HG03066 (cell line): ENCODE measurements at regions not wholly inside any gene's neighbourhood (a gene's known extent, or its start where the extent isn't known, plus 50 kb on each side); places are given as distances from the start of the nearest gene placed in this dataset.

ENCODE experiments used
- ATAC-seq: cut with Tn5 transposase; IDR thresholded peaks from one replicate; pipeline ENCODE4 v1.9.1; 2021; ENCODE audit warnings: low read depth; ENCODE audit not compliant: unreplicated experiment

DNA sequence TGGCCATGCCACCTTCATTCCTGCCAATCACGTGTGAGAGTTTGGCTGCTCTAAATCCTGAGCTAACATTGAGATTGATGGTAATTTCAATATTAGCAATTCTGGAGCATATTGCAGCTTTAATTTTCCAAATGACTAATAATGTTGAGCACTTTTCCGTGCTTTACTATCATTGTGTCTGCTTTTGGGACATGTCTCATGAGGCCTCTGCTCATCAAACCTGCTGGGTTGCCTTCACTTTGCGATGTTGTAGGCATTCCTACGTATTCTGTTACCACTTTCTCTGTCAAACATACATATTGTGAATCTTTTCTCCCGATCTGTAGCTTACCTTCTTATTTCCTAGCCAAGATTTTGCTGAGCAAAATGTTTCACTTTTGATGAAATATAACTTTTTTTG, 466.6 kb downstream of the GALR1 start:
- ATAC-seq: no peak

DNA sequence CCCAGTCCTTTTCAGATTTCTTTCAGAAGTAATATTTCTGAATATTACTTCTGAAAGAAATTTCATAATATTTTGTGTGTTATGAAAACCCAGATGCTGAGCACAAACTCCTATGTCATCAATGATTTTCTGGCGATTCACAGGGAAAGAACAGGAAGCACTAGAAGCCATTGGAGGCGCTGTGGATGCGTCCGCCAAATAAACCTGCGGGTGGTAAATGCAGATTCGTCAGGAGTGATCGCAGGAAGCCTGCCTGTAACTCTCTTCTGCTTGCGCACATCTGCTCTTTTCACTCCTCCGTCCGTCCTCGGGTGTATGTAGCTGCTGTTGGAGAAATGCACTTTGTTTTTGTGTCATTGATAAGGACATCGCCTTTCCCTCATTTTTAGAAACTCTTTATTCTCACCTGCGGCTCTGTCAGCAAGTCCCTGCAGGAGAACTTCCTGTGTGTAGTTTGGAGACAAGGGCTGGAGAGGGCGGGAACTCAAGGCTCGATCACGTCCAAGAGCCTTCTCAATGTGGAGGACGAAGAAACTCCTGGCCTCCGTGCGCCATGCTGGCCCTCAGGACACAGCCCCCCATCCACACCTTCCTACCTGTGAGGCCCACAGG, 483.8 kb downstream of the GALR1 start:
- no peak for ATAC-seq

DNA sequence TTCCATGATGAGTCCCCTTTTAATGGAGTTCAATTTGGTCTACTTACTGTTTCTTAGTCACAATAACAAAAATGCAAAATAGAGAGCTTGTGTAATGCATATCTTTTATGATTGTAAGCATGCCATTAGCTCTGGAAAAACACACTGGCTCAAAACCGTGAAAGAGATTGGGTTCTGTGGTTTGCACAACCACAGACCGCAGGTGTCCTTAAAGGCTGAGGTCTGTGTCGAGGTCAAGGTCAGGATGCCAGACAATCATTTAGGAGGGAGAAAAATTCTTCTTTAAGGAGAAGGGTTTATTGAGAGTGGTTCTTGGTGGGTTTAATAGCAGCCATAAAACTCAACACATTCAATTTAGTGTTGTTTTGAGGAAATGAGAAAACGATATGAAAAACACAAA, 487.2 kb downstream of the GALR1 start:
- no peak for ATAC-seq

DNA sequence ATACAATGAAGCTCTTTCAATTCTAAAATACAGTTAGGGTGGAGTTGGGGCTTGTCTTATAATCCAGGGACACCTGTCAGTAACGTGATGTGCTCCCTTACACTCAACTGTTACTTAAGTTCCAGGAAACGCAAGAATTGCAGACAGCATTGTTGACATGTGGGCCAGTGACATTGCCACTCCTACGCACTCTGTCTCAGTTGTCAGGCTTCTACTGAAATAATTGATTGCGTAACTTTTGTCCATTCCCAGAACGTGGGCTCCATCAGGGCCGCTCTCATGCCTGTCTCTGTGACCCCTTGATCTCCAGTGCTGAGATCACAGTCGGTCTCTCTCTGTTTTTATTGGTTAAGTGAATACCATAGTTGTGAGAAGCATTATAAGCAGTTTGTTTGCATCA, 487.8 kb downstream of the GALR1 start:
- no peak for ATAC-seq

DNA sequence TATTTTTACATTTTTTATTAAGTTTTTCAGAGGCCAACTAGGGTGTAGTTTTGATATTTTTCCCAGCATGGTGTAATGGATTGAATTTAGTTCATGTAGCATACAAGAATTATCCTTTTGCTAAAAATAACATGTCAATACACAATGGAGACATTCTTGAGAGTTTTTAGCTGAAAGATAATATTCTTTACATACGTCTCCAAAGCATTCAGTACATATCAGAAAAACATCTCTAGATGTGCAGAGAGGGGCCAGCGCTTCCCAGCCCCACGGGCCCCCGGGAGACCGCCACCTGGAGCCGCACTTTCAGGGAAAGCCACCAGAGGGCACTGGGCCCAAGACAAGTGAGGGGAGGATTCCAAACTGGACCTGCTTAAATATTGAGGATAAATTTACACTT, 499.4 kb downstream of the GALR1 start:
- no peak for ATAC-seq

DNA sequence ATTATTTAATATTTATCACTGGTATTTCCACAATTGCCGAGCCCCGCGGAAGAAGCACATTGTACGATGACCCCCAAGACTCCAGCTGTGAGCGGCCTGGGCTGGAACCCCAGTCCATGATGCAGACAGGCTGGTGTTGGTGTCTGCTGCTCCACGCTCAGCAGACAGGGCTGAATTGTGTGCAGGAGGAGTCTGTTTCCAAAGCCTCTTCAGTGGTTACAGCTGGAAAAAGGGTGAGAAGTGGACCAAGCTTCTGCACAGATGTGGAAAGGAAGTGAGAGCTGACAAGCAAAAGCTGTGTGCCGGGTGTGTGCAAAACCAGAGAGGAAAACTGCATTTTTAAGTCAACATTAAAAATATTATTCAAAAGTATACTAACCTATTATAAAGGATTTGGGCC, 500.4 kb downstream of the GALR1 start:
- ATAC-seq: no peak

DNA sequence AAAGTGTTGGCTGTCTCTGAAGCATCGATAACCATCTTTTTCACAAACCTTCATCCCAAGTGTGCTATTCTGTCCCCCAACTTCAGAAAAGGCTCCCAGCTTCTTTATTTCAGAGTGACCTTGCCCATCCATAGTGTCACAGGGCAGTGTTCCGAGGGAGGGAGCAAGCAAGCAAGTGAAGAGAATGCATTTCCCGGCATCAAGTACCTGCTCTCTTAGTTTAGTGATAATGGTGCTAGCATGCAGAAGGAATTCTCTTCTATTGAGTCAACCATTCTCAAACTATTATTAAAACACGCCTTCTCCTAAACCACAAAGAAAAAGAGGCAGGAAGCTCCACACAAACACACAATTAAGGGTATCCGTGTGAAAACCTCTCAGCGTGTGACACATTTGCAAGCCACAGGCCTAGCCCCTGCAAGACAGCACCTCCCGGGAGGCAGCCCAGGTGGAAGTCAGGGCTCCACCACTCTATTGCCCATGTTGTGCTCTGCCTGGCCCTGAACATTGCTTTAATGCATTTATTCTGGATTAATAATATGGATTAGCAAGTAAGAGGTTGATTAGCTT, 504.9 kb downstream of the GALR1 start:
- ATAC-seq: no peak

DNA sequence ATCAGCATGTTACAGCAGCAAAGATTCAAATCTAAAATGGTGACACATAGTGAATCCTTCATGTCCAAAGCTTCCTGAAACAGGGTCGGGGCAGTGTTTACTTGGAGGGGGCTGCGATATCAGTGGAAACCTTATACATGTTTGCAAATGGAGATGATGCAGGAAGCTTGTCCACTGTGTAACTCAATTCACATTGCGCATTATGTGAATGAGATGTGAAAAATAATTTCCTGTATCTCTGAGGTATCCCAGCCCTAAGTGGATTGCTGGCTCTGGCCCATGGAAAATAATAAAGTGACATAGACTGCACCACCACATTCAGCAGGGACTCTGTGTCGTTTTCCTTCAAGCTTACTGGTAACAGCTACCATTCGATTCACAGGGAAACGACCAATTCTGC, 505.5 kb downstream of the GALR1 start:
- no peak for ATAC-seq

DNA sequence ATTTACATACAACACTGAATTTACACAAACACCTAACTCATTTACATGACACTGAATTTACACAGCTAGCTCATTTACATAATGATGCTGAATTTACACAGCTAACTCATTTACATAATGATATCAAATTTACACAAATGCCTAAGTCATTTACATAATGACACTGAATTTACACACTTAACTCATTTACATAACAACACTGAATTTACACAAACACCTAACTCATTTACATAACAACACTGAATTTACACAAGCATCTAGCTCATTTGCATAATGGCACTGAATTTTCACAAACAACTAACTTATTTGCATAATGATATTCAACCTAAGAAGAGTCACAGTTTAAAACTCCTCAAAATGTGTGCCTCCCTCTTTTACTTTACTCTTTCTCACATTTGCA, 511.7 kb downstream of the GALR1 start:
- ATAC-seq: no peak

DNA sequence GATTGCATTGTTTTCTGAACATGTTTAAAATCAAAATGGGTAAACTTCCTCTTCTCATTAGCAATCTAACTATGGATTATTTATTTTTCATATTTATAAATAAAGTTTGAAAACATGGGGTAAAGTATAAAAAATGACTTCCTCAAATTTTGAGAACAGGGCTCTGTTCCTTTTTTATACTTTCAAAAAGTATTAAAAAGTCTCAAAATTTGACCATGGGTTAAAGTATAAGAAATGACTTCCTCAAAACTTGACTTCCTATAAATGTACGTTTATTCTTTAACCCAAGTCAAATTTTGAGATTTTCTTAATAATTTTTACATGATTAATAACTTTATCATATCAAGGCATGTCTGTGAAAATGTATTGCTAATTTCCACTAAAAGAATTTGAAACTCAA, 512.4 kb downstream of the GALR1 start:
- no peak for ATAC-seq

DNA sequence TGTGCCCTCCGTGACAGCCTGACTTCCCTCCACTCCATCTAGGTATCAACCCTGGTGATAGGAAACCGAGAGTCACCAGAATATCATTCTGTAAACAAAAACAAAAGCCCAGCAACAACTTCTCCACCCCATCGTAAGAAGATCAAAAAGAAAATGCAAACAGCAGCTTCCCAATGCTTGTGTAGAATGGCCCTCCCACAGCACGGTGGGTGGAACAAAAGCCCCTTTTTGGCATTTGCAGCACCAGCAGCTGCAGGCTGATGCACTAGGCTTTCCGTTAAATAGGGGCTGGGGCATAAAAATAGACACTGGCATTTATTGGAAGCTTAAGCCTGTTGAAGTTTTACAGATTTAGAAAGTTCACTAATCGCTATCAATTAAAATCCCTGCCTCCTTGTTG, 513.0 kb downstream of the GALR1 start:
- no peak for ATAC-seq

DNA sequence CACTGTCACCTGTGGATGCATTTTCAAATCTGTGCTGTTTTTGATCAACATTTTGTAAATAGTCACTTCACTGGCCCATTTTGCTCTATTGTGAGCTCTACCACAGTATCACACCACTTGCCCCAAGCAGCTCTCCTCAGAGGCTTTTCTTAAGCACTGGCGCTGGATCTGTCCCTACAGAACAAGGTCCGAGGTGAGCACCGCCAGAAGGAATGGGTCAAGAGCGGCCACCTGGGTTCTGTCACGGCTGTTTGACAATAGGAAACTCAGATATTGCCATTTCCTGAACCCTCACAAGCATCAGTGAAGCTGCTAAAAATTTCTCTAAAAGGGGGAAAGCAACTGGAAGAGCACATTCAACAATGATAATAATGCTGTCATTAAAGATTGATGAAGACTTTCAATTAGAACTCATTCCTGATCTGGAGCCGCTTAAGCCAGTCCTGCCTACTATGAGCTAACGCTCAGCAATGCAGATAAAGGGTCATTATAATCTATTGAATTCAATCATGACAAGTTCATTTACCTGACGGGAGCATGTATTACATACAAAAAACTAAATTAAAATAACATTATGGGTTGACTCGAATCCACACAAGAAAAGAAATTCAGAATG, 514.0 kb downstream of the GALR1 start:
- ATAC-seq: no peak

DNA sequence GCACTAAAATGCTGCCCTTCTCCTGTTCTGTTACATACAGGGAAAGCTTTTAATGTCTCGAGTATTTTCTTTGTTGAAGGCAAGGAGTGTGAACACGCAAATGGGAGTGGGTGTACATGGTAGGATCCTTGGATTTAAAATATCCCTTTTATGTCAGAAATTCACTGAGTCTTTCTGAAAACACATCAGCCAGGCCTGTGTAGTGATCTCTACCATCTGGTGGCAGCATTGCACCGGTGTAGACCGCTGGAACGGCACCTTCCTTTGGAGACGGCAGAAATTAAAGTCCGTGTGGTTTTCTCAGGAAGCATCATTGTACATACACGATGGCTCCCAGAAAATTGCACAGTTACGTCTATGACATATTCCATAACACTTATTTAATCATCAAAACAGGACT, 515.8 kb downstream of the GALR1 start:
- ATAC-seq: no peak

DNA sequence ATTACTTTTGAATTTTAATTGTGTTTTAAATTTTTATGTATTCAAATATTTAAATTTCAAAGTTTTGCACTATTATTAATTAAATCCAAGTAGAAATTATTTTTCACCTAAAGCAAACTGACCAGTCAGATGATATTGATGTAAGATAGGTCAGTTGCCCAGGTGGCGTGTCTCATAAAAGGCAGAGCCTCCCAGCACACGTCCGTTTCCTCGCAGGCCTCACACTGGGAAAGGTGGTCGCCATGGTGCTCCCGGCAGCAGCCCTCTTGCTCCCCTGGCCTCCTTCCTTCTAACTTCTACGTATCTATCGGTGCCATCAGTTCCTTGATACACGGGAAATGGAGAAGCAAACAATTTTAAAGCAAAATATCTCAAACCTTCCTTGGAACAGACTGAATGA, 516.8 kb downstream of the GALR1 start:
- ATAC-seq: no peak

DNA sequence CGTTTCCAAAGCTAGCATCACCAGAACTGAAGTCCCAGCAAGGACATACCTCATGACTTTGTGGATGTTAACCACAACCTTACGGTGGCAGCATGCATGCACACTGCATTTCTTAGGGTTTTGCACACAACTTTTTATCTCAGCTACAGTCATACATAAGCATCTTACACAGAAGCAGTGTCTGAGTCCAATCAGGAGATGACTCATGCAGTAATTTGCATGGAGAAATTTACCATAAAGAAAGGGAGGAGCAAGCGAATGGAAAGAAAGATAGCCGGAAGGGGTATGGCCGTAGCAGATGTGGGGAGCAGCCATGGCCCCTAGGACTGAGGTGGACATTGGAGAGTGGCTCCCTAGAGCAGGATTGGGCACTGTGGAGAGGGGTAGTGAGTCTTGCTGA, 522.5 kb downstream of the GALR1 start:
- no peak for ATAC-seq

DNA sequence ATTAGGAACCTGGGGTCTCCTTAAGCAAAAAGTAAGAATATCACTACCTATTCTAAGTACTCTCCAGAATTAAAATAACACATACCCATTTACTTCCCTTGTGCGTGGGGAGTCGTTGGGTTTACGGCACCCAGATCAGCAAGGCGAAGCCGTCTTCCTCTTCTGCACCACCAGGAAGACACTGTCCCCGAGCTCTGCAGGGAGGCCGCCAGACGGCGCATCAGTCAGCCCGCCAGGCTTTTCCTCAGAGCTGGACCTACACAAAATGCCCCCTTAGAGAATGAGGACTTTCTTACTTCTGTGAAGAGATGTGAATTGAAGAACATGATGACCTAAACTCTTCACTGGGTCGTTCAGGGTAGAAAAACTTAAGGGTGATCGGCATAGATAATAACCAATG, 526.5 kb downstream of the GALR1 start:
- ATAC-seq: no peak

DNA sequence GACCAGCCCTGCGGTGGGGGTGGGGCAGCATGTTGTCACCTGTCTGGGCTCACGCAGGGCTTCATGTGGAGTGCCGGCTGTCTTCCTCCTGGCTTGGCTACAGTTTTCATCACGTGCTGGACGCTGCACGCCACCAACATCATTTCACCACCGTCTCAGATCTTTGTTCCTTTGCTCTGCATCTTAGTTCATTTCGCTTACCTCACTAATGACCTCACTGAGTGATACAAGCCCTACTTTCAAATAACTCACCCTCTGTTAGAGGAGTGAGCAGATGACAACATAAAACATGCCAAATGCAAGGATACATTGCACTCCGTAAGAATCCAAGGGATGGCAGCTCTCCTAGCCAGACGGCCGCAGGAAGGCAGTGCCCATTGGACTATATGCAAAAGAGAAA, 527.5 kb downstream of the GALR1 start:
- ATAC-seq: no peak

DNA sequence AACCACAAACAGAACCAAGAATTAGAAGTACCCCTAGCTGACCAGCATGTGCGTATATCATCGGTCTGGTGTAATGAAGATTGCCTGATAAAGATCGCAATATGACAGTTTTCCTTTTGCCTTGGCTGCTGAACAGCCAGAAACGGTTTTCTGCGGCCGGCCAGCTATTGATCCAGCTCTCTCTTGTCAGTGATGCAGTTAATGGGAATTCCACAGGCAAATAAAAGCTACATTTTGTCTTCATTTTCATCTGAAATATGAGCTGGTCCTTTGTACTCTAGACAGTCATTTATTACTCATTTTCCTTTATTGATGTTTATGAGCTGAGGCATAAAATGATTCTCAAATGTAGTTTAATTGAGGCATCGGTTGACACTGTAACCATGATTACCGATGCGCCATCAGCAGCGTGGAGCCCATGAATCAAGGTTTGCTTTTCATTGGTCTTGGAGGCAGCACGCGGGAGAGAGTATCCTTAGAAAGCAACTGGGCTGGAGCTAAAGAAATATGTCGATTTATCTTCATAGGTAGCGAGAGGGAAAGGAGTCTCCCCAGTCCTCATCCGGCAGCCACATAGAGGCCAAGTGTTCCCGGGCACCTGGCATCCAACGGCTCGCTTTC, 535.2 kb downstream of the GALR1 start:
- no peak for ATAC-seq

DNA sequence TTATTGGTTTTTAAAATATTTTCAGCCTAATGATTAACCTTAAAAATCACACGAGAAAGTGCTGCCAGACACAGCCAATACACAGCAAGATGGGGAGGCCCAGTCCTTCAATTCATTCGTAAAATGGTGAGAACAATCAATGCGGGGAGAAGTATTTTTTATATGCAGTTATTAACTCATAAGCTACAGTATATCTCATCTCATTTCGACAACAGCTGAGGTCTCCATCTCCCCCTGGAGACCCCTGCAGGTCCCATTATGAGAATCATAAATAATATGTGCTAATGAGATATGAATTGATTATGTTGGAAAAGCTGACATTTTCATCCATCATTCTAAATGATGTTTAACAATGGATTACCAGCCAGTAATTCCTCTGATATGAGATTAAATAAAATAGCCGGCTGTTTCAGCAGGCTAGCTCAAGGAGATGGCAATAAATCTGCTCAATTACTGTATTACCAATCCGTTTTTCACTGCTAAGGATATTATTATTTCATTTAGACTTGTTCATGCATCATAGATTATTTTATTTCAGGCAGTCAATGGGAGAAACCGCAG, 535.8 kb downstream of the GALR1 start:
- ATAC-seq: no peak

DNA sequence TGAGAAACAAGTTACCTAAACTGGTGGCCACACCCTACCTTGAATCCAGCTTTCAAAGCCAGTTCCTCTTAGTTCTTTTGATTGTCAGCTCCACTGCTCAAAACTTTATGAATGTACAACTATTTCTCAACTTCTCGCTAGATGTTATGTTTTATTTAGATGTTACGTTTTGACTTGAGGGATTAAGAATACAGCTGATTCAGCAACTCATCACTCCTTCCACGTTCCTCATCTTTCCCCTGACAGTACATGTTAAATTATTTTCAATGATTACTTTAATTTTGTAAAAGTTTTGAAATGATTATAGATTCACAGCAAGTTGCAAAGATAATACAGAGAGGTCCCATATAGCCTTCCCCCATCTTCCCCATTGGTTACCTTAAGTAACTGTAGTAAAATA, 553.4 kb downstream of the GALR1 start:
- ATAC-seq: no peak

DNA sequence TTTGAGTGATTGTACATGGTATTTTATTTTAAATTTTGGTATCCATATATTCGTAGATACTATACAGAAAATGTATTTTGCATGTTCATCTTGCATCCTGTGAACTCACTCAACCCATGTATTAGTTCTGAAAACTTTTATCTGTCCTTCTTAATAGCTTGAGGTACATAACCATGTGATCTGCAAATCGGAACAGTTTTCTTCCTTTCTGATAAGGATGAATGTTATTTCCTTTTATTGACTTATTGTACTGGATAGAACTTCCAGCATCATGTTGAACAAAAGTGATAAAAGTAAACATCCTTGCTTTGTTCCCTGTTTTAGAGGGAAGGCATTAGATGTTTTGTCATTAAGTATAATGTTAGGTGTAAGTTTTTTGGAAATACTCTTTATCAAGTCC, 554.7 kb downstream of the GALR1 start:
- ATAC-seq: no peak

DNA sequence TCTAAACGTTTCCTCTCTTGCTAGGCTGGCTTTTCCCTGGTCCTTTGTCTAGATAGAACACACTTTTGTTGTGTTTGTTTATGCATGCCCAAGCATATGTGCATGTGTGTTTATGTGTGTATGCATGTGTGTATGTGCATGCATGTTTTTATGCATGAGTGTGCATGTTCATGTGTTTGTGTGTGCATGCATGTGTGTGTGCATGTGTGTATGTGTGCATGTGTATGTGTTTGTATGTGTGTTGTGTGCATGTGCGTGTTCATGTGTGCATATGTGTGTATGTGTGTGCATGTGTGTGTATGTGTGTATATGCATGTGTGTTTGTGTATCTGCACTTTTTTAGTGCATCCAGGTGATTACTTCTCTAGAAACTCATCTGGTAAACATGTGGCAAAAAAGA, 558.0 kb downstream of the GALR1 start:
- no peak for ATAC-seq
